Effector memory CD8-positive, alpha-beta T cell (primary cell): ENCODE measurements at regions not wholly inside any gene's neighbourhood (a gene's known extent, or its start where the extent isn't known, plus 50 kb on each side); places are given as distances from the start of the nearest gene placed in this dataset.

ENCODE experiments used
- ATAC-seq: fragments of 150-1000 bp; cut with Tn5 transposase; replicated peaks from 2 replicates; pipeline ENCODE4 v1.10.0; 2021; ENCODE audit warnings: mild to moderate bottlenecking, moderate library complexity
- DNase-seq, 3 experiments: peaks; one replicate each; pipeline ENCODE4 v3.0.0; 2021
- H3K27ac Mint-ChIP-seq, 2 donors: one replicate each; pipeline ENCODE4 v1.8.0; 2022; ENCODE audit warnings: mild to moderate bottlenecking in 2 of 2, mixed read lengths in 2 of 2, moderate library complexity in 2 of 2
- H3K27me3 Mint-ChIP-seq, 2 donors: one replicate each; pipeline ENCODE4 v1.8.0; 2022; ENCODE audit warnings: mixed read lengths in 2 of 2
- H3K36me3 Mint-ChIP-seq: one replicate; pipeline ENCODE4 v1.8.0; 2022; ENCODE audit warnings: mild to moderate bottlenecking, moderate library complexity, mixed read lengths; ENCODE audit not compliant: insufficient read depth
- H3K4me1 Mint-ChIP-seq, 2 donors: one replicate each; pipeline ENCODE4 v1.8.0; 2022; ENCODE audit warnings: low read depth in 2 of 2, mixed read lengths in 2 of 2
- H3K4me3 Mint-ChIP-seq, 2 donors: one replicate each; pipeline ENCODE4 v1.8.0; 2022; ENCODE audit warnings: mild to moderate bottlenecking in 2 of 2, mixed read lengths in 2 of 2, moderate library complexity in 2 of 2
- H3K9me3 Mint-ChIP-seq, 2 donors: one replicate each; pipeline ENCODE4 v1.8.0; 2022; ENCODE audit warnings: mixed read lengths in 2 of 2

GRCh38 chr5:39891376-39891775 lies 466.6 kb upstream of the DAB2 start:
- H3K27ac Mint-ChIP-seq: no peak overlapping the region
- no peaks in the 10 kb centered on the region for H3K9me3 Mint-ChIP-seq
- ATAC-seq (no peak), DNase-seq (no peak)
- H3K4me3 Mint-ChIP-seq: no peak overlapping the region
- no peaks in the 10 kb centered on the region for H3K4me1 Mint-ChIP-seq
- H3K36me3 Mint-ChIP-seq: no peaks in the 10 kb centered on the region
- H3K27me3 Mint-ChIP-seq: peaks cover 10 to 11% of the 10 kb centered on the region in 2 donors

DNA sequence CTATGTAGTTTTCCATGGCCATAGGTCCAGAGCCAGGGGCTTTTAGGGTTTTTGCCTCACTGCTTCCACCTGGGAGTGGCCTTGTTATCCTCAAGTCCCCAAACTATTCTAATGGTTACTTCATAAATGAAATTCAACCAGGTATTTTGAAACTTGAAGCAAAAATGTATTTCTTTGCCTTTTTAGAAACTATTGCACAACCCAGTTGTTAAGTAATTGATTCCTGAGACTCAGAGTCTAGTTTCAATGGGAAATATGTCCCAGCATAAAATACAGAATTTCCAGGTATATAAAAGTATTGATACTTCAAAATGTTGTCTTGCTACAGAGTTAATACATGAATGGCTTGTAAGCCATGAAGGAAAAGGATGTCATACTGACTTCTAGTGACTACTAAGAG lies 456.2 kb upstream of the DAB2 start:
- Mint-ChIP-seq H3K36me3 (peaks cover 2% of the 10 kb centered on the region), H3K27me3 (peaks cover 31 to 43% of the 10 kb centered on the region in 2 donors), H3K27ac (no peak overlapping the region), H3K9me3 (no peaks in the 10 kb centered on the region), H3K4me3 (no peak overlapping the region), H3K4me1 (no peaks in the 10 kb centered on the region)
- no peak for ATAC-seq
- DNase-seq: no peak

DNA sequence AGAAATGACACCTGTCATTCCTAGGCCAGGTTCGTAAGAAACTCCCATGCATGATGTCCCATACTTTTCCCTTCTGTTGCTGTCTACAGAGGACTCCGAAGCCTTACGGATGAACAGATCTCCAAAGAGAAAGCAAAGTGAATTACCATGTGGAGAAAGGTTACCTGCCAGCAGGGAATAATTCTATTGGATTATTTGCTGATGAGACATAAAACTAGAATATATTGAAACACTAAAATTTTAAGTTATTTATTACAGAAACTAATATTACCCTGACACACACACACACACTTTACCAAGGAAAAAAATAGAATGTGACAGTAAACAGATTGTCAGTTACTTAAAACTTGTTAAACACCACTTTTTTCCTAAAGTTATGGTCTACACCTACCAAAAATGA lies 452.7 kb upstream of the DAB2 start:
- Mint-ChIP-seq H3K36me3 (peaks cover 2% of the 10 kb centered on the region), H3K27ac (no peak overlapping the region), H3K27me3 (peaks cover 24 to 47% of the 10 kb centered on the region in 2 donors), H3K4me3 (no peak overlapping the region), H3K4me1 (no peaks in the 10 kb centered on the region), H3K9me3 (no peaks in the 10 kb centered on the region)
- DNase-seq (no peak), ATAC-seq (no peak)

DNA sequence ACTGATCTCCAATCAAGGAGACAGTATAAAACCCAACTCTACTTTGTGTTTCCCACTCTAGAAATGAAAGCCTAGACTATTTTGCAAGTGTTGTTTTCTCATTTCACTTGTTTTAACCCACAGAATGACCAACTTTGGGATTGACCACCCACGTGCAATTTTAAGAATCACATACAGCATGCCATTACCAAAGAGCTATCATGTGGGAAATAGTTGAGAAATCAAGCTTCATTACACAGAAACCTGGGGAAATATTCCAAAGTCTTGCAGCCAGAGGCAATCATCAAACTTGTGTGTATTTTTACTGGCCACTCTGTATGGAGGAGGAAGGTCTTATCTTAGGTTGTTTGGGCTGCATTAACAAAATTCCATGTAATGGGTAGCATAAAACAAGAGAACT lies 451.4 kb upstream of the DAB2 start:
- Mint-ChIP-seq H3K4me3 (no peak overlapping the region), H3K36me3 (peaks cover 2% of the 10 kb centered on the region), H3K27me3 (peaks cover 20 to 45% of the 10 kb centered on the region in 2 donors), H3K9me3 (no peaks in the 10 kb centered on the region), H3K4me1 (no peaks in the 10 kb centered on the region), H3K27ac (no peak overlapping the region)
- ATAC-seq (no peak), DNase-seq (no peak)

DNA sequence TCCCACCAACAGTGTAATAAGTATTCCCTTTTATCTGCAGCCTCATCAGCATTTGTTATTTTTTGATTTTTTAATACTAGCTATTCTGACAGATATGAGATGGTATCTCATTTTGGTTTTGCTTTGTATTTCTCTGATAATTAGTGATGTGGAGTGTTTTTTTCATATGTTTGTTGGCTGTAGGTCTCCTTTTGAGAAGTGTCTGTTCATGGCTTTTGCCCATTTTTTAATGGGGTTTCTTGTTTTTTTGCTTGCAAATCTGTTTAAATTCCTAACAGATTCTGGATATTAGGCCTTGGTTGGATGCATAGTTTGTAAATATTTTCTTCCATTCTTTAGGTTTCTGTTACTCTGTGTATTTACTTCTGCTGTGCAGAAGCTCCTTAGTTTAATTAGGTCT lies 445.4 kb upstream of the DAB2 start:
- peaks cover 0 to 8% of the 10 kb centered on the region in 2 donors for H3K9me3 Mint-ChIP-seq
- no peaks in the 10 kb centered on the region for H3K36me3 Mint-ChIP-seq
- H3K27me3 Mint-ChIP-seq: peaks cover 29 to 37% of the 10 kb centered on the region in 2 donors
- ATAC-seq (no peak), DNase-seq (no peak)
- no peak overlapping the region for H3K4me3 Mint-ChIP-seq
- H3K4me1 Mint-ChIP-seq: no peaks in the 10 kb centered on the region
- H3K27ac Mint-ChIP-seq: no peak overlapping the region

GRCh38 chr5:39869396-39869795 lies 444.6 kb upstream of the DAB2 start:
- DNase-seq: no peak
- Mint-ChIP-seq H3K36me3 (no peaks in the 10 kb centered on the region), H3K27me3 (peaks cover 29 to 32% of the 10 kb centered on the region in 2 donors), H3K9me3 (peaks cover 0 to 8% of the 10 kb centered on the region in 2 donors), H3K4me3 (no peak overlapping the region), H3K4me1 (no peaks in the 10 kb centered on the region), H3K27ac (no peak overlapping the region)
- ATAC-seq: no peak

DNA sequence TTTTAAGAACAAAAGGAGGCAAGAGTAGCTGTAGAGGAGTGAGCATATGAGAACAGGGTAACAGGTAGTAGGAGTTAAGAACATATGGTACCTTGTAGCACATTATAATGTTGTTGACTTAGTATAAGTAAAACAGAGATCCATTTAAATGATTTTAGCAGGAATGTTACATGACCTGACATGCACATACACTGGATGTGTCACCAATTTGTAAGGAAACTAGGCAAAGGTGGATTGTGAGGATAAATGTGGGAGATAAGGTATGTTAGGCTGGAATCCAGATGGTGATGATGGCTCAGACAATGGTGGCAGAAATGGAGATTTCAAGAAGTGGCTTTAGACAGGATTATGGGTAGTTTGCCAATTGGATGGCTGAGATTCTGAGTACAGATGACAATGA lies 443.1 kb upstream of the DAB2 start:
- Mint-ChIP-seq H3K27me3 (peaks cover 25 to 26% of the 10 kb centered on the region in 2 donors), H3K4me3 (no peak overlapping the region), H3K4me1 (no peaks in the 10 kb centered on the region), H3K36me3 (no peaks in the 10 kb centered on the region), H3K27ac (no peak overlapping the region), H3K9me3 (peaks cover 0 to 8% of the 10 kb centered on the region in 2 donors)
- DNase-seq: no peak
- ATAC-seq: no peak

GRCh38 chr5:39863926-39864552 lies 439.3 kb upstream of the DAB2 start:
- Mint-ChIP-seq H3K4me3 (no peak overlapping the region), H3K27ac (no peak overlapping the region)

DNA sequence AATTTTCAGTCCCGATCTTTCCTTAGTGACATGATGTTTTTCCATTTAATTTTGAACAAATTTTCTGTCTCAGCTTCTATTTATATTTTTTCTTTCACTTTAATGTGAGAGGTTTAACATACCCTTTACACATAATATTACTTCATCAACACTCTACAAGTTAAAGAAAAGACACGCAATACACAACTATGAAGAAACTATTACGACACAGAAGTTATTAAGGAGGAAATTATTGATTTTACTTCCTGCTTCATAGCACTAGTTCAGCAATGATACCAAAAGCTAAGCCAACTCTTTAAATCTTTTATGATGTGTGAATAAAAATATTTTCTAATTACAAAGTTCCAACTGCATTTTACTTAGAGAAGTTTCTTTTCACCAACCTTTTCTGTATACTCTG lies 432.3 kb upstream of the DAB2 start:
- ATAC-seq (no peak), DNase-seq (no peak)
- H3K36me3 Mint-ChIP-seq: no peaks in the 10 kb centered on the region
- no peak overlapping the region for H3K27ac Mint-ChIP-seq
- no peak overlapping the region for H3K4me3 Mint-ChIP-seq
- no peaks in the 10 kb centered on the region for H3K4me1 Mint-ChIP-seq
- no peaks in the 10 kb centered on the region for H3K9me3 Mint-ChIP-seq
- peaks cover 23 to 36% of the 10 kb centered on the region in 2 donors for H3K27me3 Mint-ChIP-seq

More at GRCh38 chr5:39863926-39864552, 439.3 kb upstream of the DAB2 start:
- Mint-ChIP-seq H3K9me3 (peaks cover 0 to 8% of the 10 kb centered on the region in 2 donors), H3K36me3 (no peaks in the 10 kb centered on the region), H3K4me1 (no peaks in the 10 kb centered on the region), H3K27me3 (peaks cover 32 to 34% of the 10 kb centered on the region in 2 donors)
- DNase-seq (no peak), ATAC-seq (no peak)

DNA sequence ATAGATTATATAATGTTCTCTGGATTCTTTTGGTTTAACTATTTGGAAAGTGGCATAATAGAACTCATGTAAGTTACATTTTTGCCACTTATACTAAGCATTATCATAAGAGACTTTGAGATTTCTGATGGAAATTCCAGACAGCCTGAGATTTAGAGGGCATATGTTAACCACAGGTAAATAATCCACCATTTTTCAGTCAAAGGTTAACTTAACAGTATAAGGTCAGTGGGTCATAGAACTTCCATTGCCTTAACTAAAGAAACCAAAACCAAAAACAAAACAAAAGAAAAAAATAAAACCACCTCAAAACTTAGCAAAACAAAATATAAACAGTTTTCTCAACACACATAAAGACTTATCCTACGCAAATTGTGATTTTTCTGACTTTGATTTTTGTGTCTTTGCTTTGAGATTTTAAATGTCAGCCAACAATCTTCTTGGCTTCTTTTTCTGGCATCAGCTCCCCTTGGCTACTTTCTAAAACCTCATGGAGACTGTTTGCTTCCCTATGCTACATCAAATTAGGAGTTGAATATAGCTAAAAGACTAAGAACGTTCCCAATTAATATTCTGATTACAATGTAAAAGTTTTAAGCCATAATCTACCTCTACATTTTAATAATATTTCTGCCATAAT lies 430.1 kb upstream of the DAB2 start:
- no peaks in the 10 kb centered on the region for H3K4me1 Mint-ChIP-seq
- H3K27ac Mint-ChIP-seq: no peak overlapping the region
- ATAC-seq: no peak
- H3K4me3 Mint-ChIP-seq: no peak overlapping the region
- peaks cover 20 to 22% of the 10 kb centered on the region in 2 donors for H3K27me3 Mint-ChIP-seq
- no peaks in the 10 kb centered on the region for H3K36me3 Mint-ChIP-seq
- no peak for DNase-seq
- H3K9me3 Mint-ChIP-seq: no peaks in the 10 kb centered on the region

- Mint-ChIP-seq H3K4me1 (no peaks in the 10 kb centered on the region), H3K27ac (no peak overlapping the region), H3K9me3 (no peaks in the 10 kb centered on the region), H3K27me3 (peaks cover 27 to 52% of the 10 kb centered on the region in 2 donors), H3K36me3 (no peaks in the 10 kb centered on the region), H3K4me3 (no peak overlapping the region)
- ATAC-seq (no peak), DNase-seq (no peak)
Measured at GRCh38 chr5:39850291-39850690, 425.5 kb upstream of the DAB2 start.

GRCh38 chr5:39846144-39846543 lies 421.4 kb upstream of the DAB2 start:
- Mint-ChIP-seq H3K27me3 (peaks cover 30 to 41% of the 10 kb centered on the region in 2 donors), H3K4me3 (no peak overlapping the region), H3K9me3 (no peaks in the 10 kb centered on the region), H3K27ac (no peak overlapping the region), H3K4me1 (no peaks in the 10 kb centered on the region), H3K36me3 (no peaks in the 10 kb centered on the region)
- DNase-seq: no peak
- ATAC-seq: no peak

GRCh38 chr5:39843767-39844166 lies 419.0 kb upstream of the DAB2 start:
- H3K27ac Mint-ChIP-seq: no peak overlapping the region
- no peaks in the 10 kb centered on the region for H3K36me3 Mint-ChIP-seq
- DNase-seq (no peak), ATAC-seq (no peak)
- no peak overlapping the region for H3K4me3 Mint-ChIP-seq
- H3K4me1 Mint-ChIP-seq: no peaks in the 10 kb centered on the region
- H3K9me3 Mint-ChIP-seq: peaks cover 1 to 11% of the 10 kb centered on the region in 2 donors
- peaks cover 22 to 31% of the 10 kb centered on the region in 2 donors for H3K27me3 Mint-ChIP-seq

DNA sequence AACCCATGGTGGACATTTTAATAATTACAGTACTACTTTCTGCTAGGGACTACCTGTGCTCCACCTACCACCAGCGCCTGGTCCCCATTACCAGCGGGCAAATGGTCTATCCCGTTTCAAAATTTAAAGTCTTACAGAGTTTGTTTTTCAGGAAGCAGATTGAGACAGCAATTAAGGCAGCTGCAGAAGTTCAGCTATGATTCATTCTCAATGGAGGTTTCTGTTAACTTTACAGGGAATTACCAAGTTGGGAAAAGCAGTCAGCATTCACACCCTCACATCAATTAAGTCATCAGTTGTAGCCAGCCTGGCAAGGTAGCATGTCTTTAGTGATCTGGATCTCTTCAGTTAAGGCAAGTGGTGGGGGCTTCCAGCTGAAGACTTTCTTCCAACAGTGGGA lies 410.6 kb upstream of the DAB2 start:
- ATAC-seq: no peak
- Mint-ChIP-seq H3K4me3 (no peak overlapping the region), H3K9me3 (peaks cover 4 to 14% of the 10 kb centered on the region in 2 donors), H3K4me1 (no peaks in the 10 kb centered on the region), H3K36me3 (no peaks in the 10 kb centered on the region), H3K27ac (no peak overlapping the region), H3K27me3 (peaks cover 18 to 25% of the 10 kb centered on the region in 2 donors)
- DNase-seq: no peak
